Left colon (tissue), 2 donors: ENCODE measurements at regions not wholly inside any gene's neighbourhood (a gene's known extent, or its start where the extent isn't known, plus 50 kb on each side); places are given as distances from the start of the nearest gene placed in this dataset.
A peak's percentile ranks its signal among the peaks of the same experiment; 100 is the strongest.

Source experiments
- ATAC-seq: fragments of 200-7000 bp; cut with Tn5 transposase; one replicate; pipeline ENCODE4 v1.9.1; 2020; ENCODE audit warnings: mild to moderate bottlenecking, moderate library complexity
- DNase-seq, 2 donors: peaks; one replicate each; pipeline ENCODE4 v3.0.0-alpha.2; 2020
- intact Hi-C, 2 donors: fragments of 100-400 bp; cut with DNase I in 1 of 2; cut with micrococcal nuclease in 1 of 2; formaldehyde crosslinking; loops; one replicate each; pipeline versions ENCODE4 v1.11.2 to v1.14.0; 2022; cut with DNase I, micrococcal nuclease
- donor health status: DM: no; HTN: no; CAD: no.
- donor health status: DM: yes; HTN: yes; CAD: no.

- intact Hi-C loops = loop anchor here in 1 of 2 donors (10.0 kb wide), 2 partner anchors 270 to 460 kb away; no protein-coding TSS in a partner anchor
- DNase-seq (no peak), ATAC-seq (no peak)
Measured at GRCh38 chr4:123114915-123115756, 192.7 kb upstream of the NUDT6 start.

DNA sequence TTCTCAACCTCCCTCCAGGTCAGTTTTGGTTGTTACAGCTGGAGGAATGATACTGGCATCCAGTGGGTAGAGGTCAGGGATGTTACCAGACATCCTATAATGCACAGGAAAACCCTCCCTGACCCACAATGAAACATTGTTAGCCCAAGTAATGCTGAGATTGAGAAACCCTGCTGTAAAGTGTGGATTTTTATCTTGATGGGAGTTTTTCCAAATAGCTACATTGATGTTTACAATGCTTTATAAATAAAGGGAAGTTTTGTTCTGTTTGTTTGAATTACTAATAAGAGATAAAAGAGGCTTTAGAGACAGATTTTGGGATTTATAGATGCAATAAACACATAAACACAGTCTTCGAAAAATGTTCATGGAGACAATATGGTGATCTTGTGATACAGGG lies 194.0 kb upstream of the NUDT6 start:
- peak; percentile 67 for ATAC-seq
- no peak for DNase-seq
- intact Hi-C loops = loop anchor here in 1 of 2 donors (10.0 kb wide), 2 partner anchors 268 to 458 kb away; no protein-coding TSS in a partner anchor

- ATAC-seq = no peak
- intact Hi-C loops = no loop called here
- DNase-seq = no peak
Measured at GRCh38 chr4:123120473-123120872, 198.1 kb upstream of the NUDT6 start.

DNA sequence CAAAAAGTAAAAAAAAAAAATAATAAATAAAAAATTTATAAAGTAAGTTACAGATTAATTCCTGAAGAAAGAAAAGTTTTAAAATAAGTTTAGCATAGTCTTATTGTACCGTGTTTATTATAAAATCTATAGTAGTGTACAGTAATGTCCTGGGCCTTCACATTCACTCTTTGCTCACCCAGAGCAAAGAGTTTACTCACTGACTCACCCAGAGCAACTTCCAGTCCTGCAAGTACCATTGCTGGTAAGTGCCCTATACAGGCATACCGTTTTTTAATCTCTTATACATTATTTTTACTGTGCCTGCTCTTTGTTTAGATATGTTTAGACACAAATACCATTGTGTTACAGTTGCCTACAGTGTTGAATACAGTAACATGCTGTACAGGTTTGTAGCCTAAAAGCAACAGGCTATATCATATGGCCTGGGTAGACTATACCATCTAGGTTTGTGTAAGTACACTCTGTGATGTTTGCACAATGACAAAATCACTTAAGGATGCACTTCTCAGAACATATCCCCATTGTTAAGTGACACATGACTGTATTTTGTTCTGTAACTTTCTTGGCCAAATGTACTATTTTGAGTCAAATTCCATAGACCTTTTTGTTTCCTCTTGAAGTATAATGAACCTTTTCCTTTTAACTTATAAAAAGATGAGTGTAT lies 199.0 kb upstream of the NUDT6 start:
- ATAC-seq = peak; percentile 72
- DNase-seq = no peak
- intact Hi-C loops = no loop called here

DNA sequence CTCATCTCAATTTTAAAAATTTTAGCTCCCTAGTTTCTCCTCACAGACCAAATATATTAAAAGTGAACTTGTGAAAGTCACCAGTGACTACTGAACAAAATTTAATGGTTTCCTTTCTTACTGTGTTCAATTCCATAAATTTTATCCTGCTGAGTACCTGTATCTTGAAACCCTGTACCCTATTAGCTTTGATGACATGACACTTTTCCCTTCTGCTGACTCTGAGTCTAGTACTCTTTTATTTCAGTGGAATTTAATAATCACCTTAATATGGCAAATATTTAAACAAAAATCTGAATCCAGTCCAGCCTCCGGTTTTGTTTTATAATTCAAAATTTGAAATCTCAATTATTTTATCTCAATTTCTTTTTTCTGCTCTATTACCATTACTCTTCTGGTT lies 203.1 kb upstream of the NUDT6 start:
- DNase-seq (no peak), ATAC-seq (no peak)
- intact Hi-C loops = no loop called here

DNA sequence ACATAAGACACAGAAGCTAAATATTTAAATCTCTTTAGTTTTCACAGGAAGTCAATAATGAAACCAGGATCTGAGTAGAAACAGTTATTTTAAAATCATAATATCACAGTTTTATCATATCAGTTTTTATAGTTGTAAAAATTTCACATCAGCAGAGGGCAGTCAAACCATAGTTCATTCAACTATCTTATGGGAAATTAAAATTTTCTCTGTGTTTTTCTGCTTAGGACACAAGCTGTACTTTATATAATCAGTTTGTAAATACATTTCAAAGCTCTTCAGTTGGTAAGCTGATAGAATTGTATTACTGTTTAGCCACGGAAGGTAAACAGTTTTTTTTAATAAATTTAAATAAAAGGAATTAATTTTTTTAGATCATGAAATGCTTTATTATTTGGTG lies 204.8 kb upstream of the NUDT6 start:
- ATAC-seq = no peak
- DNase-seq = no peak
- intact Hi-C loops = no loop called here

DNA sequence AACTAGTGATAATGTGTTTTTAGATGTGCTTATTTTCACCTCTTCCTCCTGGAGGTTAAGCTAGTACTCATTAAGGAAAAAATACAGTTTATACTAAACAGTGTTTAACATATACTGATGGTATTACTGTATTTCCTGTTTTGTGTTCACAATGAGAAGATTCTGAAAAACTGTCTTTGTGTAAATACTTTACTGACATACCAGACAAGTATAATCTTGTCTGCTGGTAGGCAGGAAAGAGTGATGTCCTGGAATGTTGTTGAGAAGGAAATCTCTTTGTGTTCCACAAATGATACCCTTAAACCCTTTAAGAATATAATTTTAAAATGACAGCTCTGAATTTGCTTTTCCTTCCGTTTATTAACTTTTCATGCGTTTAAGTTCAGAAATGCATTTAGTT lies 205.5 kb upstream of the NUDT6 start:
- intact Hi-C loops = no loop called here
- DNase-seq = no peak
- no peak for ATAC-seq

GRCh38 chr4:123133397-123134050 lies 211.1 kb upstream of the NUDT6 start:
- intact Hi-C loops = no loop called here
- DNase-seq (no peak), ATAC-seq (no peak)

- intact Hi-C loops = no loop called here
- ATAC-seq (peak; percentile 81), DNase-seq (no peak)
Measured at GRCh38 chr4:123144616-123145015, 222.2 kb upstream of the NUDT6 start.

- intact Hi-C loops = no loop called here
- ATAC-seq (no peak), DNase-seq (no peak)
Measured at GRCh38 chr4:123158576-123158975, 236.2 kb upstream of the NUDT6 start.

DNA sequence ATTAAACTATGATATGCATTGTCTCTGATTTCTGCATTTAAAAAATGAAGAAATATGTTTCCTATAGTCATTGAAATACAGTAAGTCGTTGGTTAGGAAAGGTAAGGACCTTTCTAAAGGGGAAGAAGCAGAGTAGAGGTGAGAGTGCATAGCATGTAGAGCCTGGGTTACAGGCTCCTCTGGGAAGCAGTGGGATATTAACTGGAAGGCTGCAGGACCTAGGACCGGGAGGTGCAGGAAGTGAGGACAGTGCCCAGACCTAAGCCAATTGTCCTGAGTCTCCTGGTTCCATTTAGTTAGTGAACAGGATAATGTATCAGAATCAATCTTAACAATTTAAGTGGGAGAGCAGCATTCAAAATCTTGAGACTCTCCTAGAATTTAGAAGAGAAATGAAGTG lies 237.1 kb upstream of the NUDT6 start:
- intact Hi-C loops = no loop called here
- ATAC-seq = no peak
- DNase-seq = no peak

DNA sequence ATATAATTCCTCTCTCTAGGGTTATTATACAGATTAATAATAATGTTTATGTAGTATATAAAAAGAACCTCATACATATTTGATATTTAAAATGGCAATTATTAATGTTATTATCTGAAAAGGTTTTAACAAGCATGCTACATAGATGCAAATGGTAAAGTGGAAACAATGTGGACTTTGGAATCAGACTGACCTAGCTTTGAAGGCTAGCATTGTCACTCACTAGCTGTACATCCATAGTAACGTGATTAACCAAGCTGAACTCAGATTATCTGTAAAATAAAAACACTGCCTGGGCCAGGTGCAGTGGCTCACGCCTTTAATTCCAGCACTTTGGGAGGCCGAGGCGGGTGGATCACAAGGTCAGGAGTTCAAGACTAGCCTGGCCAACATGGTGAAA lies 233.7 kb upstream of the SPRY1 start:
- DNase-seq = no peak
- ATAC-seq = no peak
- intact Hi-C loops = no loop called here

GRCh38 chr4:123163501-123163900 lies 233.1 kb upstream of the SPRY1 start:
- DNase-seq = no peak
- intact Hi-C loops = no loop called here
- ATAC-seq = no peak

GRCh38 chr4:123166023-123166422 lies 230.6 kb upstream of the SPRY1 start:
- intact Hi-C loops = no loop called here
- ATAC-seq (no peak), DNase-seq (no peak)

DNA sequence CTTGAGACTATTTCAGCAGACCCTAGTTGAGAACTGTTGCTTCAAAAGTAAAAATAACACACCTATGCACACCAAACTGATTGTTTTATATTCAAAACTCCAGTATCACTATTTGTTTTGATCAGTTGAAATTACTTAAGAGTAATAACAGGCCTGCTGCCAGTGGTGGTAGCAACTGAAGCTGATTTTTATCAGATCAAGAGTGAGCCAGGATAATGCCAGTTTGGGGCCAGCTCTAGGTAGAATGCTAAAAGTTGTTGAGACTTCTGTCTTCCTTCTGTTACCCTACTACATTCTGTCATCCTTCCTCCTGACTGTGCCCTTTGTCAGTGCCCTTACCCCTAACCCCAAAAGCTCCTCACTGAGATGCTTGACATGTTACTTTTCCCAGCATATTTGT lies 228.7 kb upstream of the SPRY1 start:
- ATAC-seq (no peak), DNase-seq (no peak)
- intact Hi-C loops = no loop called here

- ATAC-seq = no peak
- intact Hi-C loops = no loop called here
Measured at GRCh38 chr4:123168812-123169211, 227.8 kb upstream of the SPRY1 start.

GRCh38 chr4:123170843-123171242 lies 225.8 kb upstream of the SPRY1 start:
- DNase-seq = no peak
- intact Hi-C loops = no loop called here
- no peak for ATAC-seq

More at GRCh38 chr4:123168812-123169211, 227.8 kb upstream of the SPRY1 start:
- no peak for DNase-seq

GRCh38 chr4:123176605-123177004 lies 220.0 kb upstream of the SPRY1 start:
- ATAC-seq (no peak), DNase-seq (no peak)
- intact Hi-C loops = no loop called here

- ATAC-seq (no peak), DNase-seq (no peak)
- intact Hi-C loops = no loop called here
Measured at GRCh38 chr4:123182289-123182688, 214.3 kb upstream of the SPRY1 start.

GRCh38 chr4:123183308-123183707 lies 213.3 kb upstream of the SPRY1 start:
- intact Hi-C loops = no loop called here
- DNase-seq (no peak), ATAC-seq (no peak)
